Neural progenitor cell (in vitro differentiated cells): ENCODE measurements at regions not wholly inside any gene's neighbourhood (a gene's known extent, or its start where the extent isn't known, plus 50 kb on each side); places are given as distances from the start of the nearest gene placed in this dataset.
A peak's percentile ranks its signal among the peaks of the same experiment; 100 is the strongest.
"Not testable (repeated sequence)": the region's sequence is repeated elsewhere in the genome, so short reads cannot be mapped to it uniquely, and the experiment has no call there.

Experiments used
- DNase-seq: peaks from one replicate; pipeline ENCODE4 v3.0.0-alpha.2; 2016; ENCODE audit warnings: low spot score
- H2AFZ ChIP-seq: fragments of 200-600 bp; sonication (generic); replicated peaks from 2 replicates; pipeline ENCODE4 v1.6.1; 2016; ENCODE audit warnings: antibody characterized with exemption
- H3F3A ChIP-seq: fragments of 200-600 bp; sonication (generic); 2 replicates; pipeline ENCODE4 v1.6.1; 2016; ENCODE audit warnings: antibody characterized with exemption, low read depth
- H3K27ac ChIP-seq: fragments of 200-600 bp; sonication (generic); 2 replicates; pipeline ENCODE4 v1.5.1; 2016; ENCODE audit warnings: mild to moderate bottlenecking
- H3K27me3 ChIP-seq: fragments of 200-600 bp; sonication (generic); 2 replicates; pipeline ENCODE4 v1.6.1; 2016; ENCODE audit warnings: mild to moderate bottlenecking, moderate library complexity
- H3K36me3 ChIP-seq: fragments of 200-600 bp; sonication (generic); 2 replicates; pipeline ENCODE4 v1.5.1; 2016
- H3K4me1 ChIP-seq: fragments of 200-600 bp; sonication (generic); 2 replicates; pipeline ENCODE4 v1.6.1; 2016; ENCODE audit warnings: mixed run types
- H3K4me2 ChIP-seq: fragments of 200-600 bp; sonication (generic); 2 replicates; pipeline ENCODE4 v1.6.1; 2016
- H3K4me3 ChIP-seq: fragments of 200-600 bp; sonication (generic); 2 replicates; pipeline ENCODE4 v1.5.1; 2016
- H3K79me2 ChIP-seq: fragments of 200-600 bp; sonication (generic); 2 replicates; pipeline ENCODE4 v1.6.1; 2016; ENCODE audit warnings: low read depth
- H3K9ac ChIP-seq: fragments of 200-600 bp; sonication (generic); 2 replicates; pipeline ENCODE4 v1.6.1; 2016
- H3K9me3 ChIP-seq: fragments of 200-600 bp; sonication (generic); 2 replicates; pipeline ENCODE4 v1.5.1; 2016; ENCODE audit warnings: low read depth
- H4K20me1 ChIP-seq: fragments of 200-600 bp; sonication (generic); 2 replicates; pipeline ENCODE4 v1.6.1; 2016; ENCODE audit warnings: low read depth
- H3K27ac Mint-ChIP-seq: 3 replicates; pipeline ENCODE4 v1.8.0; 2021; ENCODE audit warnings: mixed read lengths
- H3K27me3 Mint-ChIP-seq: 2 replicates; pipeline ENCODE4 v1.8.0; 2022; ENCODE audit warnings: low read depth, mild to moderate bottlenecking, inconsistent platforms, moderate library complexity, mixed read lengths; ENCODE audit not compliant: insufficient read depth
- H3K36me3 Mint-ChIP-seq: 3 replicates; pipeline ENCODE4 v1.8.0; 2021; ENCODE audit warnings: mixed read lengths
- H3K4me1 Mint-ChIP-seq: 3 replicates; pipeline ENCODE4 v1.8.0; 2021; ENCODE audit warnings: mixed read lengths
- H3K4me3 Mint-ChIP-seq: 3 replicates; pipeline ENCODE4 v1.8.0; 2021; ENCODE audit warnings: mild to moderate bottlenecking, moderate library complexity, mixed read lengths
- H3K9me3 Mint-ChIP-seq: 3 replicates; pipeline ENCODE4 v1.8.0; 2020; ENCODE audit warnings: mixed read lengths
- CTCF ChIP-seq: fragments of 200-600 bp; sonication (generic); IDR thresholded peaks from 2 replicates; pipeline ENCODE4 v1.5.1; 2017; ENCODE audit warnings: antibody characterized with exemption, mild to moderate bottlenecking
- EZH2 ChIP-seq: fragments of 200-600 bp; sonication (generic); IDR thresholded peaks from 2 replicates; pipeline ENCODE4 v1.6.1; 2017; ENCODE audit warnings: antibody characterized with exemption, mild to moderate bottlenecking, moderate library complexity
- EZH2phosphoT487 ChIP-seq: fragments of 200-600 bp; sonication (generic); IDR thresholded peaks from 2 replicates; pipeline ENCODE4 v1.6.1; 2017; ENCODE audit warnings: antibody characterized with exemption

- H3K4me3 Mint-ChIP-seq = no peak overlapping the region
- no peaks in the 10 kb centered on the region for H3K36me3 Mint-ChIP-seq
- Histone ChIP-seq H3K4me1 (no peaks in the 10 kb centered on the region), H3K79me2 (no peaks in the 10 kb centered on the region), H3K9ac (no peak overlapping the region), H3K4me2 (no peak overlapping the region), H4K20me1 (no peaks in the 10 kb centered on the region), H3K27ac (no peak overlapping the region), H3K36me3 (no peaks in the 10 kb centered on the region), H3K9me3 (peaks cover 3% of the 10 kb centered on the region), H3F3A (no peaks in the 10 kb centered on the region), H2AFZ (peak overlapping the region; percentile 37), H3K4me3 (no peak overlapping the region), H3K27me3 (no peaks in the 10 kb centered on the region)
- DNase-seq = no peak
- peaks cover 3% of the 10 kb centered on the region for H3K27me3 Mint-ChIP-seq
- peaks cover 8% of the 10 kb centered on the region for H3K9me3 Mint-ChIP-seq
- no peaks in the 10 kb centered on the region for H3K4me1 Mint-ChIP-seq
- TF ChIP-seq CTCF (no peak), EZH2phosphoT487 (no peak), EZH2 (no peak)
- no peak overlapping the region for H3K27ac Mint-ChIP-seq
Measured at GRCh38 chr3:87101861-87102625, 111.1 kb upstream of the VGLL3 start.

- H3K27me3 ChIP-seq, H3K9me3 ChIP-seq, H3K4me3 Mint-ChIP-seq, H3K4me1 Mint-ChIP-seq, H3K36me3 Mint-ChIP-seq, H2AFZ ChIP-seq, H3K27me3 Mint-ChIP-seq, H3K4me2 ChIP-seq, H3K27ac Mint-ChIP-seq, DNase-seq, H3K4me1 ChIP-seq, H3K79me2 ChIP-seq, H3K9ac ChIP-seq, H3K9me3 Mint-ChIP-seq, H3K36me3 ChIP-seq, H3K27ac ChIP-seq, H3K4me3 ChIP-seq, H4K20me1 ChIP-seq, H3F3A ChIP-seq: not testable (repeated sequence)
Measured at GRCh38 chr3:87097733-87098132, 106.8 kb upstream of the VGLL3 start.

GRCh38 chr3:87090631-87091030 is 99.7 kb upstream of the VGLL3 start:
- Mint-ChIP-seq H3K4me3 (no peak overlapping the region), H3K27ac (no peak overlapping the region), H3K4me1 (no peaks in the 10 kb centered on the region), H3K36me3 (no peaks in the 10 kb centered on the region), H3K27me3 (peaks cover 3% of the 10 kb centered on the region), H3K9me3 (no peaks in the 10 kb centered on the region)
- H4K20me1 ChIP-seq = no peaks in the 10 kb centered on the region
- no peaks in the 10 kb centered on the region for H3K4me1 ChIP-seq
- TF ChIP-seq EZH2 (no peak), CTCF (no peak), EZH2phosphoT487 (no peak)
- no peak overlapping the region for H3K27ac ChIP-seq
- H3K4me2 ChIP-seq = no peak overlapping the region
- H3K9ac ChIP-seq = no peak overlapping the region
- no peak overlapping the region for H3K4me3 ChIP-seq
- DNase-seq = no peak
- H3F3A ChIP-seq = no peaks in the 10 kb centered on the region
- H2AFZ ChIP-seq = no peak overlapping the region
- no peaks in the 10 kb centered on the region for H3K36me3 ChIP-seq
- no peaks in the 10 kb centered on the region for H3K79me2 ChIP-seq
- no peaks in the 10 kb centered on the region for H3K9me3 ChIP-seq
- H3K27me3 ChIP-seq = no peaks in the 10 kb centered on the region

- H3K27ac ChIP-seq = no peak overlapping the region
- H3K9ac ChIP-seq = no peak overlapping the region
- H3K36me3 Mint-ChIP-seq = no peaks in the 10 kb centered on the region
- H3K9me3 Mint-ChIP-seq = no peaks in the 10 kb centered on the region
- H4K20me1 ChIP-seq = no peaks in the 10 kb centered on the region
- no peak for TF ChIP-seq EZH2
- TF ChIP-seq EZH2phosphoT487 = no peak
- TF ChIP-seq CTCF = no peak
- H3K9me3 ChIP-seq = no peaks in the 10 kb centered on the region
- no peak overlapping the region for H2AFZ ChIP-seq
- H3K27me3 ChIP-seq = no peaks in the 10 kb centered on the region
- H3K4me3 Mint-ChIP-seq = no peak overlapping the region
- H3K4me2 ChIP-seq = no peak overlapping the region
- H3K79me2 ChIP-seq = no peaks in the 10 kb centered on the region
- no peaks in the 10 kb centered on the region for H3F3A ChIP-seq
- H3K36me3 ChIP-seq = no peaks in the 10 kb centered on the region
- H3K4me3 ChIP-seq = no peak overlapping the region
- DNase-seq = peak; percentile 31
- H3K27me3 Mint-ChIP-seq = peaks cover 3% of the 10 kb centered on the region
- H3K4me1 ChIP-seq = no peaks in the 10 kb centered on the region
- no peaks in the 10 kb centered on the region for H3K4me1 Mint-ChIP-seq
- H3K27ac Mint-ChIP-seq = no peak overlapping the region
Measured at GRCh38 chr3:87088993-87089841, 98.3 kb upstream of the VGLL3 start.
